Aorta (tissue), 5 donors: ENCODE measurements at regions not wholly inside any gene's neighbourhood (a gene's known extent, or its start where the extent isn't known, plus 50 kb on each side); places are given as distances from the start of the nearest gene placed in this dataset.

Source experiments
- ATAC-seq: fragments of 200-7000 bp; cut with Tn5 transposase; one replicate; pipeline ENCODE4 v1.9.1; 2022; ENCODE audit warnings: moderate library complexity; ENCODE audit not compliant: low FRiP score
- DNase-seq, 2 donors: peaks; one replicate each; pipeline ENCODE4 v3.0.0-alpha.2; 2020
- H3K27ac ChIP-seq, 2 donors: one replicate each; pipeline ENCODE4 v1.5.1; 2013; ENCODE audit warnings: low read length in 2 of 2, mild to moderate bottlenecking in 2 of 2, moderate library complexity in 2 of 2, control low read depth in 1 of 2, inconsistent platforms in 1 of 2, low read depth in 1 of 2
- H3K27me3 ChIP-seq, 2 donors: one replicate each; pipeline ENCODE4 v1.6.1; 2013; ENCODE audit warnings: control low read depth in 1 of 2, low read length in 1 of 2, mild to moderate bottlenecking in 1 of 2, moderate library complexity in 1 of 2; ENCODE audit not compliant: insufficient read depth in 2 of 2, control insufficient read depth in 1 of 2
- H3K36me3 ChIP-seq, 2 donors: one replicate each; pipeline ENCODE4 v1.6.1; 2013; ENCODE audit warnings: control low read depth in 1 of 2, low read length in 1 of 2, mild to moderate bottlenecking in 1 of 2; ENCODE audit not compliant: insufficient read depth in 2 of 2, control insufficient read depth in 1 of 2
- H3K4me1 ChIP-seq, 2 donors: one replicate each; pipeline ENCODE4 v1.6.1; 2013; ENCODE audit warnings: low read length in 2 of 2, control low read depth in 1 of 2, mild to moderate bottlenecking in 1 of 2, moderate library complexity in 1 of 2; ENCODE audit not compliant: insufficient read depth in 2 of 2, control insufficient read depth in 1 of 2
- H3K4me3 ChIP-seq, 2 donors: one replicate each; pipeline ENCODE4 v1.5.1; 2013; ENCODE audit warnings: low read length in 2 of 2, control low read depth in 1 of 2, mild to moderate bottlenecking in 1 of 2
- H3K9me3 ChIP-seq: one replicate; pipeline ENCODE4 v1.6.1; 2013; ENCODE audit warnings: mild to moderate bottlenecking, low read length; ENCODE audit not compliant: control insufficient read depth
- WGBS, 2 donors: extraction: QIAGEN DNeasy Blood & Tissue Kit; methylation state at CpG; one replicate each; pipeline ENCODE4 v1.1.7; 2013; 5-methylcytosine and 5-hydroxymethylcytosine counted together
- intact Hi-C, 2 donors: fragments of 100-400 bp; cut with DNase I; formaldehyde crosslinking; loops; one replicate each; pipeline versions ENCODE4 v1.14.2 to v1.15.0; 2022
- donor health status: healthy with polysubstance abuse.
- donor health status: Bipolar disorder and iron deficiency.
- donor health status: DM: no; HTN: no; CAD: no.
- donor health status: DM: no; HTN: no; CAD: no.
- donor health status: DM: yes; HTN: yes; CAD: no.

- DNase-seq = no peak
- H3K9me3 ChIP-seq = no peaks in the 10 kb centered on the region
- ATAC-seq = no peak
- intact Hi-C loops = no loop called here
- no peaks in the 10 kb centered on the region for H3K36me3 ChIP-seq
- peaks cover 0 to 10% of the 10 kb centered on the region in 2 donors for H3K4me1 ChIP-seq
- H3K4me3 ChIP-seq = no peak overlapping the region
- no peaks in the 10 kb centered on the region for H3K27me3 ChIP-seq
- no peak overlapping the region for H3K27ac ChIP-seq
Observed at GRCh38 chr9:81382281-81382680, 307.1 kb downstream of the TLE1 start.

DNA sequence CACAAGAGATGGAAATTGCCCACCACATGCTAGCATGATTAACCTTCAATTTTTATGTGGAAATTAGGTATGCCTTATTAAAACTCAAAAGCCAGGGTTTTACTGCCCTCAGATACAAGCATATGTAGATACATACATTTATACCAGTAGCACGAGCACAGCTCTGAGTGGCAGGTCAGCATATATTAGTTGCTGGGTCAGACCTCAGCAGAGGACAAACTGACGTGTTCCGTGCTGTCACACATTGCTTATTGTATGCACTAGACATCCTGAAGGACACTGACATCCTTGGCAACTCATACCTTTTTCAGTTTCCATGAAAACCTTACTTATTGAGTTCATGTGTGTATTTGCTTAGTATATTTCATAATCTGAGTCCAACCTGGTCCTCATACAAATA, 307.7 kb downstream of the TLE1 start:
- H3K9me3 ChIP-seq = no peaks in the 10 kb centered on the region
- no peaks in the 10 kb centered on the region for H3K27me3 ChIP-seq
- peaks cover 0 to 10% of the 10 kb centered on the region in 2 donors for H3K4me1 ChIP-seq
- DNase-seq = no peak
- 94 to 100% methylated on average over 3 of the region's 3 CpGs for WGBS, 2 donors
- no peak overlapping the region for H3K4me3 ChIP-seq
- no peak for ATAC-seq
- H3K36me3 ChIP-seq = no peaks in the 10 kb centered on the region
- intact Hi-C loops = no loop called here
- H3K27ac ChIP-seq = no peak overlapping the region

DNA sequence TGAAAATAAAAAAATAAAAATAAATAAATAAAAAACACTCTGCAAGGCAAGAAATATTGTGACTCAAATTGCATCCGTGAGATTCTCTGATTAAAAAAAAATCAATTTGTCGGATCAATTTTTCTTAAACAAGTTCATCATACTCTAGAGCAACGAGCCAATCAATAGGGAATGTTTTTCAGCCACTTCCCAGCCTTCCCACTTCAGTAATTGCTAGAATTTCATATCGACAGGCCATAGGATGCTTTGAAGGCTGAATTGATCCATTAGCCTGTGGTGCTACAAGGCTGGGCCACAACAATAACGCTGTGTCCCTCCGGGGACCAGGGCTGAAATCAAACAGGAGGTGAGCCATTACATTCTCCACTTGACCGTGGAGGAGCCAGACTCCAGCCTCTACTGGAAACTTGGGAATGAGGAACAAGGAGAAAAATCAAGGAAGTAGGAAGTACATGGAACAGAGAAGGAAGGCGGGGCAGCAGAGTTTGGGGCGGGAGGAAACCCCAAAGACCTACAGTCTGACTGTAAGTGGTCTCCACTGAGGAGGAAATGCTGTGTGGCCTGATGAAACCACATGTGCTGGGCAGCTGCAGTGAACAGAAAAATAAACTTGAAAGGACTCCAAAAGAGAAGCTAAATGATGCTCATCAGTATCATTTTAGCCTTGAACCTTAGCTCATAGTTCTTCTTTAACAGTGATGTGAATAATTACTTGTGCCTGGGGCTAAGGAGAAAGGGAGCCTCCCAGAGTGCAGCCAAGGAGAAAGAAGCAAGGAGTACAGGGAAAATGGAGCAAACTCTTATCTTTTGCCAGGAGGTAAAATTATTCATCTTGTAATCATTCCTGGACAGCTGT, 308.6 kb downstream of the TLE1 start:
- H3K9me3 ChIP-seq = no peaks in the 10 kb centered on the region
- H3K4me3 ChIP-seq = no peak overlapping the region
- no peaks in the 10 kb centered on the region for H3K36me3 ChIP-seq
- H3K27ac ChIP-seq = no peak overlapping the region
- intact Hi-C loops = no loop called here
- DNase-seq (no peak), ATAC-seq (no peak)
- no peaks in the 10 kb centered on the region for H3K27me3 ChIP-seq
- peaks cover 0 to 10% of the 10 kb centered on the region in 2 donors for H3K4me1 ChIP-seq
- WGBS, 2 donors = 95 to 96% methylated on average over 9 of the region's 9 CpGs

DNA sequence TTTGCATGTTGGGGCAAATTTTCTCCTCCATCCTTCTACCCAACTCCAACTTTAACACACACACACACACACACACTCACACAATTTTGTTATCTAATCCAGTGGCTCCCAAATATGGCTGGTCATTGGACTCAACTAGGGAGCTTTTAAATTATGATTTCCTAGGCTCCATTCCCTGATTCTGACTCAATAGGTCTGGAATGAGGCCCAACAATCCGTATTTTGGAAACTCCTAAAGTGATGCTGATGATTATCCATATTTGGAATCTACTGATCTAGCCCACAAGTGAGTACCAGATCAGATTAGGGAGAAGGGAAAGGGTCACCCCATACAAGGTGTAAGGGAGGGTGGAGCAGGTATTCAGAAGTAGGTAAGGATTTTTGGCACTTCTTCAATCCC, 309.7 kb downstream of the TLE1 start:
- no peaks in the 10 kb centered on the region for H3K9me3 ChIP-seq
- no peak overlapping the region for H3K4me3 ChIP-seq
- no peak overlapping the region for H3K27ac ChIP-seq
- ATAC-seq (peak; percentile 76), DNase-seq (no peak)
- H3K27me3 ChIP-seq = no peaks in the 10 kb centered on the region
- H3K4me1 ChIP-seq = peaks cover 3 to 10% of the 10 kb centered on the region in 2 donors
- 0 to 5% methylated on average over 1 of the region's 1 CpG for WGBS, 2 donors
- H3K36me3 ChIP-seq = no peaks in the 10 kb centered on the region
- intact Hi-C loops = loop anchor here in 1 of 2 donors (10.0 kb wide), 1 partner anchor 305 kb away; the partner anchor contains the start of gene TLE1

GRCh38 chr9:81377921-81378320, 311.4 kb downstream of the TLE1 start:
- H3K27me3 ChIP-seq = no peaks in the 10 kb centered on the region
- ATAC-seq (no peak), DNase-seq (no peak)
- no peak overlapping the region for H3K27ac ChIP-seq
- peaks cover 6 to 10% of the 10 kb centered on the region in 2 donors for H3K4me1 ChIP-seq
- intact Hi-C loops = loop anchor here in 1 of 2 donors (10.0 kb wide), 1 partner anchor 307 kb away; the partner anchor contains the start of gene TLE1
- H3K4me3 ChIP-seq = no peak overlapping the region
- no peaks in the 10 kb centered on the region for H3K36me3 ChIP-seq
- WGBS, 2 donors = 3 to 5% methylated on average over 1 of the region's 1 CpG
- H3K9me3 ChIP-seq = no peaks in the 10 kb centered on the region

DNA sequence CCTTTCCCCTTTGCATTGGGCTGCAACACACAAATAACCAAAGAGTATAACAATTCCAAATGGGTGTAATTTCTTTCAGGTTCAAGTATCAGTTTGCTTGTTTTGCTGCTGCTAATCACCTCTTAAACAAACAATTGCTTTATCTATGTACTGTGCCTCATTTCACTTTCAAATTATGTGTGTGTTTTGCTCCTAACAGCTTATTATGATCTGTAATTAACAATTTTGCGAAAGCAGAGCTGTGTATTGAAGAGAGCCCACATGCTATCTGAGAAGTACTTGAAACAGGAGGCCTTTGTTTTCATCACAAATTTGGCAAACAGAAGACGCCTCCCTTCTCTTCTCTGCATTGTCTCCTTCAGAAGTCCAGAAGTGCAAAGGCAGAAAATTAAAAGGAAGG, 312.0 kb downstream of the TLE1 start:
- Histone ChIP-seq H3K9me3 (no peaks in the 10 kb centered on the region), H3K36me3 (no peaks in the 10 kb centered on the region), H3K4me3 (no peak overlapping the region), H3K4me1 (peaks cover 7 to 10% of the 10 kb centered on the region in 2 donors), H3K27ac (no peak overlapping the region), H3K27me3 (no peaks in the 10 kb centered on the region)
- DNase-seq (no peak), ATAC-seq (no peak)
- intact Hi-C loops = loop anchor here in 1 of 2 donors (10.0 kb wide), 1 partner anchor 307 kb away; the partner anchor contains the start of gene TLE1
- WGBS, 2 donors = 90 to 92% methylated on average over 2 of the region's 2 CpGs

GRCh38 chr9:81375187-81376100, 313.9 kb downstream of the TLE1 start:
- Histone ChIP-seq H3K27ac (no peak overlapping the region), H3K4me3 (no peak overlapping the region), H3K27me3 (no peaks in the 10 kb centered on the region), H3K36me3 (no peaks in the 10 kb centered on the region), H3K4me1 (peaks cover 9 to 10% of the 10 kb centered on the region in 2 donors), H3K9me3 (no peaks in the 10 kb centered on the region)
- 61 to 65% methylated on average over 10 of the region's 10 CpGs for WGBS, 2 donors
- intact Hi-C loops = loop anchor here in 1 of 2 donors (10.0 kb wide), 1 partner anchor 309 kb away; the partner anchor contains the start of gene TLE1
- ATAC-seq (no peak), DNase-seq (no peak)

- Histone ChIP-seq H3K27me3 (no peaks in the 10 kb centered on the region), H3K27ac (no peak overlapping the region), H3K4me3 (no peak overlapping the region), H3K9me3 (no peaks in the 10 kb centered on the region), H3K4me1 (peaks cover 7 to 9% of the 10 kb centered on the region in 2 donors), H3K36me3 (no peaks in the 10 kb centered on the region)
- intact Hi-C loops = loop anchor here in 1 of 2 donors (10.0 kb wide), 1 partner anchor 310 kb away; the partner anchor contains the start of gene TLE1
- ATAC-seq (no peak), DNase-seq (no peak)
- WGBS, 2 donors = 60 to 67% methylated on average over 4 of the region's 4 CpGs
Observed at GRCh38 chr9:81374459-81375186, 314.7 kb downstream of the TLE1 start.
